ENCODE measurements at regions not wholly inside any gene's neighbourhood (a gene's known extent, or its start where the extent isn't known, plus 50 kb on each side); places are given as distances from the start of the nearest gene placed in this dataset.

DNA sequence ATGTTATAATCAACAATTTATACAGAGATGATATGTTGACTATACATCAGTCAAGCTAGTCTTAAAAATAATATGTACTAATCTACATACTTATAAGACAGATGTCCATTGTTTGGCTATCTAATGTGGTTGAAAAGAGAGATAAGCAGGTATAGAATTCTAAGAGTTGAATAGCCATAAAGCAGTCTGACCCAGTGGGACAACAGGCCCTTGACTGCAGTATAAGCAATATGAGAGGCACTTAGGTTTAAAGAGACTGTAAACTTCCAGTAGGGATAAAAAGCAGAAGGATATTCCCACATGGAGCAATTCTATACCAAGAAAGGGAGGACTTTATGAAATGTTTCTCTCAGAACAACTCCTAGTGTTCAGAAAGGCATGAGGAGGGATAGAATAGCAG, 139.3 kb downstream of the ELAPOR2 start:
- intact Hi-C loops (cut with DNase I): no loop called here
- no peak for DNase-seq (ENCODE audit: low spot score)

DNA sequence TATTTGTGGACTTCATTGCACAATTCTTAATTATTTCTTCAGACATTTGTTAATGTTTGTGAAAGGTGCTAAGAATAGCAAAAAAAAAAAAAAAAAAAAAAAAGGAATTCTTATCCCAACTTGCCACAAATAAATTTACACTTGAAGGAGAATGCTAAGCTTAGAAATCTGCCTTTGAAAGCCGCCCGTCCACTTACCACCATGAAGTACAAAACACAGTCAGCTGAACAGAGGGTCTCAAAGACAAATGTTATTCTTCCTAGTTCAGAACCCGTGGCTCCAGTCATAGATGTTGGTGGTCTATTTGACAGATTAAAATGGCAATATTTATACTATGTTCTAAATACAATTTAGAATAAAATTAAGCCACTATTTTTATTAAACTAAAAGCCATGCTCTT, 141.2 kb downstream of the ELAPOR2 start:
- intact Hi-C loops (cut with DNase I): no loop called here
- no peak for DNase-seq (ENCODE audit: low spot score)

DNA sequence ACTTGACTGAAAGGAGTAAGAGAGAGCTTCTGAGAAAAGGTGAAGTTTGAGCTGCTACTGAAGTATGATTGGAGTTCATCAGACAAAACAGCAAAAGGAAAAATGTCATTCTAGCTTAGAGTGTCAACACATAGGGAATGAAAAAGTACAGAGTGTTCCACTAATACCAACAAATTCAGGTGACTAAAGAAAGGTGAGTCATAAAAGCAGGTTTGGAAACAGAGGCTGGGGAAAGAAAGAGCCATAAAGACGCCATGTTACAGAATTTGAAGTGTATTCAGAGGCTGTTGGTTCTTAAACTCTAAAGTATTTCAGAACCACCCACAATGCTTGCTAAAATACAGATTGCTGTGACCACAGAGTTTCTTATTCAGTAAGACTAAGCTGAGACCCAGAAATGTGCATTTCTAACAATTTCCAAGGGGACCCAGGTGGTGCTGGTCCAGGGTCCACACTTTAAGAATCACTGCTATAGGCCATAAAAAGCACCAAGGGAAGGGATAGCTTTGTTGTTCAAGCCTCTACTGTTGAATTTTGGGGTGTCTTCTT, 143.1 kb downstream of the ELAPOR2 start:
- intact Hi-C loops (cut with DNase I): no loop called here
- DNase-seq (ENCODE audit: low spot score): no peak

DNA sequence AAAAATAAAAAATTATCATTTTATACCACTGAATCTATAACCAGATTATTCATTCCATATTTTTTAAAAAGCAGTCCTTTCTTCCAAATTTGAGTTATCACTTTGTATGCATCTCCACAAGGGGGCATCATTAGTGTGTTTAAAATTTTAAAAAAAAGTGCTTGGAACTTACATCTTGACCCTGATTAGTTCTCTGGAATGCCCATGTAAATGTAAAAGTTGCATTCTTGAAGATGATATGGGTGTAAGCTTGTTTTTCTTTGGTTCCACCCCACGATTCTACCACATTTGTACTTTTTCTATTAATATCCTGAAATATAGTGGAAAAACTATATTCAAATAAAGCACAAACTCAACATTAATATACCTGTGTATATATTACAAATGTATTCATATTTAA, 144.9 kb downstream of the ELAPOR2 start:
- intact Hi-C loops (cut with DNase I): no loop called here
- no peak for DNase-seq (ENCODE audit: low spot score)
